ENCODE measurements at regions not wholly inside any gene's neighbourhood (a gene's known extent, or its start where the extent isn't known, plus 50 kb on each side); places are given as distances from the start of the nearest gene placed in this dataset.

DNA sequence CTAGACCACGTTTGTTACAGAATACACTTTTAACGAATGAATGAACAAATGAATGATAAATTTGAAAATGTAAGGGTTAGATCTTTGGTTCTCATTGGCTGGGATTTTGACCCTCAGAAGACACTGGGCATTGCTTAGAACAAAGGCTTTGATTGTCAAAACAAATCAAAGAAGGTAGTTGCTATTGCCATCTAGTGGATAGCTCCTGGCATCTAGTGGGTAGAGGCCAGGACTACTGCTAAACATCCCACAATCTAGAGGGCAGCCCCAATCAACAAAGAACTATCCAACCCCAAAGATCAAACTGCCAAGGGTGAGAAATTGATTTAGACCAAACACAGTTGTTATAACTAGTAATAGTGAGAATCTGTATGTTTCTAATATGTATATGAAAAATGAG is 552.3 kb downstream of the KCNJ3 start:
- no peak for TF ChIP-seq POLR2A (IDR thresholded peaks at IDR 0.05)
- no peak for TF ChIP-seq EP300 (IDR thresholded peaks at IDR 0.05)
- TF ChIP-seq POLR2AphosphoS5 (IDR thresholded peaks at IDR 0.05): no peak
- TF ChIP-seq, protein P1, sequence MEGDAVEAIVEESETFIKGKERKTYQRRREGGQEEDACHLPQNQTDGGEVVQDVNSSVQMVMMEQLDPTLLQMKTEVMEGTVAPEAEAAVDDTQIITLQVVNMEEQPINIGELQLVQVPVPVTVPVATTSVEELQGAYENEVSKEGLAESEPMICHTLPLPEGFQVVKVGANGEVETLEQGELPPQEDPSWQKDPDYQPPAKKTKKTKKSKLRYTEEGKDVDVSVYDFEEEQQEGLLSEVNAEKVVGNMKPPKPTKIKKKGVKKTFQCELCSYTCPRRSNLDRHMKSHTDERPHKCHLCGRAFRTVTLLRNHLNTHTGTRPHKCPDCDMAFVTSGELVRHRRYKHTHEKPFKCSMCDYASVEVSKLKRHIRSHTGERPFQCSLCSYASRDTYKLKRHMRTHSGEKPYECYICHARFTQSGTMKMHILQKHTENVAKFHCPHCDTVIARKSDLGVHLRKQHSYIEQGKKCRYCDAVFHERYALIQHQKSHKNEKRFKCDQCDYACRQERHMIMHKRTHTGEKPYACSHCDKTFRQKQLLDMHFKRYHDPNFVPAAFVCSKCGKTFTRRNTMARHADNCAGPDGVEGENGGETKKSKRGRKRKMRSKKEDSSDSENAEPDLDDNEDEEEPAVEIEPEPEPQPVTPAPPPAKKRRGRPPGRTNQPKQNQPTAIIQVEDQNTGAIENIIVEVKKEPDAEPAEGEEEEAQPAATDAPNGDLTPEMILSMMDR (IDR thresholded peaks at IDR 0.05): no peak

All from sigmoid colon (tissue), 4 donors.